Globus pallidus (tissue), 1 donor: ENCODE measurements at regions not wholly inside any gene's neighbourhood (a gene's known extent, or its start where the extent isn't known, plus 50 kb on each side); places are given as distances from the start of the nearest gene placed in this dataset.

Source experiments
- DNase-seq: peaks from one replicate; pipeline ENCODE4 v3.0.0-alpha.2; 2015; ENCODE audit warnings: low spot score

GRCh38 chr5:167790045-167790444 lies 501.4 kb upstream of the WWC1 start:
- DNase-seq: no peak

DNA sequence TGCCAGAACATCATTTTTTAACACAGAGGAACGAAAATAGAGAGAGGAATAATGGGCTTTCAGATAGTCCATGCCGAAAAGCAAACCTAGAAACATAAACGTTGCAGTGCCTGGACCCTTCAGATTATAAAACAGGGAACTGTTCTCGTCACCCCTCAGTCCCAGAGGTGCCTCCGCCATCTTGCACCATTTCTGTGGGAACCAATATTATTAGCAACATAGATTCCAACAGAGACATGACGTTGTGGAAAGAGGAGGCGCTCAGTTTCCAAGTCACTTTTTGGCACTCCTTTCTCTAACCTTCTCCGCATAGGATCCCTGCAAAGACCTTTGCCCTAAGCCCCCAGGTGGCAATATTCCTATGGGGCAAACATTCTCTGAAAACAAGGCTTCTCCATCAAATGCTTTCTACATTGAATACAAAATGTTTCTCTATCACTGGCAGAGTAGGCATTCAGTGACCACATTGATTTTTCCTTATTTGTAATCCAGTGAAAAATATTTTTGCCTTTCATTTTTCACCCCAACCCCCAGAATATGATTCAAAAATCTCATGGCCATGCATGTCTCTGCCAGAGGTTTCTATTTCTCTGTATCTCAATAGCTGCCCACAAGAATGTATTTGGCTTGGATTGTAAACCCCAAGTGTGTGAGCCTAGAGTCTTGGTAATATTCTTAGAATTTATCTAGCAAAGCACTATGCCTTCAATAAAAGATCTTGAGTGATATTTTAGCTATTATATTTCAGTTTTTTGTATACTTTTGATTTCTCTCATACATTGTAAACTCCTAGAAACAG lies 500.8 kb upstream of the WWC1 start:
- no peak for DNase-seq

DNA sequence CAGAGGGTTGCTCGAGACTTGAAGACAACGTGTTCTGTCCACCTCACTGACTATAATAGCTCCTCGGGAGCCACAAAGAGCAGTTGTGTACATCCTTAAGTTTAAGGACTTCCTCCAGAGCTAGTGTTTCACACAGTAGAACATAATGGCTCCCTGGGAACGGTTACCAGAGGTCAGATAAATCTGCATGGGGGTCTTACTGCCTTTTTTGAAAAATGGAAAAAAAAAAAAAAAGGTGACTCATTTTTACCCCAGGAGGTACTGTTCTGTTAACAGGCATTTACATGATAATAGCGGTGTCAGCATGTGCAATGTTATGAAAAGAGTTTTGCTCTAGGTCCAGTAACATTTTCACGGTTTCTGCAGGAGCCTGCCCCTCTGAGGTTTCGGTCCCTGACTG lies 498.9 kb upstream of the WWC1 start:
- DNase-seq: no peak

GRCh38 chr5:167793700-167794099 lies 497.7 kb upstream of the WWC1 start:
- no peak for DNase-seq

DNA sequence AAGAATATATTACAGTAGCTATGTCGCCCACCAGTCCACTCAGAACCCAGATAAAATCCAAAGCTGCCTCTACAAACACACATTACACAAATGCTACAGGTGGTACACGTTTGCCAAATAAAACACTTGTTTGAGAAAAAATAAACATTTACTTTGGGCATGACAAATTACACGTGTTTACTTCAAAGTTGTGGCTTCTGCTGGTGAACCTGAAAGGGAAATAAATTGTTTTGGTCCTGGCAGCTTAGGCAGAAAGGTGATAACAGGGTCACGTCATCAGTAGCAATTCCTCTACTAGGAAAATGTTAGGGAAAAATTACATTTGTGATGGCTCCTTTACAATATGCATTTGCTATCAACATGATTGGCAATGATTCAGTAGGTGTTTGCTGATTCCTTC lies 497.3 kb upstream of the WWC1 start:
- DNase-seq: no peak

DNA sequence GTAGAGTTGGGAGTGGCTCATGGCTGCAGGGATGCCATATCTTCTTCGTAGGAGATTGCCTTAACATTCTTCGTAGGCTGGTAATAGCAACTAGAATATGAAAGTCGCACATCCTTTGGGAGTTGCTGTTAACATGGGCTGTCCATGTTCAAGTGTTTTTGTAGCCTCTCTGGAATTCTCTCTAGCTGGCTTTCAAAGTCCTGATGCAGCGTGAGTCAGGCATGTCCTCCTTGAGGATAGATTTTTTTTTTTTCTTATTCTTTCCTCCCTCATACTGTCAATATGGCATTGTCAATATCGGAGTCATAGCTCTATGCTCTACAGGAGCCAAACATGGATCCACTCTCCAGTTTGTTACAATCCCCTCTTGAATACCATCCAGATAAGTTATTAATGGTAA lies 494.8 kb upstream of the WWC1 start:
- no peak for DNase-seq

- DNase-seq: no peak
Observed at GRCh38 chr5:167797933-167798332, 493.5 kb upstream of the WWC1 start.

DNA sequence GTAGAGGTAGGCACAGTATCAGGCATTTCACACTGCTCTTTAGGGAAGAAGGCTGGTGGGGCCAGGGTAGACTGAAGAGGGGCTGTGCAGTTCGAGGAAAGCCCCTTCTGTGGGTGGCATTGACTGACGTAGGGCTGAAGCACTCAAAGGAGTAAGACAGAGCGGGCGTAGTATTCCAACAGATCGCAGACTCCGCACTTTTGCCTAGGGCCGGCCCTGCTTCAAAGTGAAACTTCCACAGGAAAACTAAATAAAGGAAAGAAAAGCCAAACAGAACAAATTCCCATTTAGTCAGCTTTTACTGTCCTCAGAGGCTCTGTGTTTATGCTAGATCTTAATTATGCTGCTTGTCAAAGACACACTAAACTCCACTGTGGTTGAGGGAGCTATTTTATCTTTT lies 493.0 kb upstream of the WWC1 start:
- peak; percentile 15 for DNase-seq

DNA sequence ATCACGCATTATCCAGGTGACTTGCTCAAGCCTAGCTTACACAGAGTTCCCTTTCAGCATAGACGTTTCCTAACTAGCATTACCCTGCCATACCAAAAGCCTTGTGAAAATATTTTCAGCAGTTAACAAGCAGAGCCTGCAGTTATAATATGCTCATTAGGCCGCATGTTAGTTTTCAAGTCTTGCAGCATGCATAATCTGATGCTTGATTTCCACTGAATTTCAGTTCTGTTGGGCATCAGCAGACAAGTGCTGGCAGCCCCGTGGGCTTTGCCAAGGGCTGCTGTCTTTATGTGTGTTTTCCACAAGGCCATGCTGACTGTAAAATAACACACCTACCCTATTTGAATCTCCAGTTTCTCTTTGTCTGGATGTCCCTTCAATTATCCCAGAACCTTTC lies 491.0 kb upstream of the WWC1 start:
- no peak for DNase-seq

- no peak for DNase-seq
Observed at GRCh38 chr5:167801999-167802398, 489.4 kb upstream of the WWC1 start.

DNA sequence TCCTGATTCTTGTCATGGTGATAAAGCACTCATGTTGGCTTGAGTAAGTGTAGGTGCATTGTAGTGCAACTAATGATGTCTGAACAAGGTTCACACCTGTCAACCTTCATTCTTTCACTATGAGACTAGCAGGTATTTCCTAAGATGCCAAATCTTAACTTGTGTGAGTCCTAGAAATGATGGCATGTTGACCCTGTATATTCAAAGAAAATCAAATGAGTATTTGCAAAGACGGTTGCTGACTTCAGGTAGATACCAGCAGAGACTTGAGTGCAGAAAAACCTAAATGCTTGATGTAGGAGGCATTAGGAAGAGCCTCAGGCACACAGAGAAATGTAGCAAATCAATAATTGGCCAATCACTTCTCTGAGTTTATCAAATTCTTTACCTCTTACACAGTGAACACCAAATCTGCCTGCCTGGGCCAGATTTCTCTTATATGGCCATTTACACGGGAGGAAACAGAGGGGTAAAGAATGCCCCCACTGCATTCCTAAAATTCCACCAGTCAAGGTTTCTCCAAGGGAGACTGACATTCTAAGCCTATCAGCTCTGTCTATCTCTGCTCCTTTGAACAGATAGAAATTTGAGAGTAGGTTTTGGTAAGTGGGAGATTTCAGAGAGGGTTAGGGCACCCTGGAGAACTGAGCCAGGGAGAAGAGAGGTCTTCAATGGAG lies 488.6 kb upstream of the WWC1 start:
- no peak for DNase-seq

DNA sequence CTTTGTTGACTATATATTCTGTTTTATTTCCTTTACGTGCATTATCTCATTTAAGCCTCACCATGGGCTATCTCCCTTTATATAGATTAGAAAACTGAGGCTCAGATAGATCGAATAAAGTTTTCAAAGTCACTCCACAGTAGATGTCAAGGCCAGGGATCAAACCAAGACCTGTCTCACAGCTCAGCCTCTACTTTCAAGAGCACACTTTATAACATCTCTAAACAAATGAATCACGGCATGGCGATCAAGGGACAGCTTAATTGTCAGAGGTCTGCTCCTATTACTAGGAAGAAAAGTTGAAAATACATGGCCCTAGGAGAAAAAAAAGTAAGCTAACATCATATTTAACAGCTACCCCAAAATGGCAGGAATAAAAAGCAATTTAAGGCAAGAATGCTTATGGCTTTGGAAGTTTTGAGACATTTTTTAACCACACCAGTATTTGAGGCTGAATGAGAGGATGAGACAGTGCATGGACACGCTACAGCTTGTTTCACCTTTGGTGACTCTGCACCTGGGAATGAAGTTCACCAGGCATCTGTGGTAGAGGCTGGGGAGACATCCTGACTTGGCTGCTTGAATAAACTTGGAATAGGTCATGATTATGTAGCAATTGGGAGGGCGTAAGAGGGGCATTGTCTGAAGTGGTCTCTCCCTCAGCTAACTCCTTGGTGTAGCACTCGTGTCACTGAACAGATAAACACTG lies 486.8 kb upstream of the WWC1 start:
- DNase-seq: no peak

DNA sequence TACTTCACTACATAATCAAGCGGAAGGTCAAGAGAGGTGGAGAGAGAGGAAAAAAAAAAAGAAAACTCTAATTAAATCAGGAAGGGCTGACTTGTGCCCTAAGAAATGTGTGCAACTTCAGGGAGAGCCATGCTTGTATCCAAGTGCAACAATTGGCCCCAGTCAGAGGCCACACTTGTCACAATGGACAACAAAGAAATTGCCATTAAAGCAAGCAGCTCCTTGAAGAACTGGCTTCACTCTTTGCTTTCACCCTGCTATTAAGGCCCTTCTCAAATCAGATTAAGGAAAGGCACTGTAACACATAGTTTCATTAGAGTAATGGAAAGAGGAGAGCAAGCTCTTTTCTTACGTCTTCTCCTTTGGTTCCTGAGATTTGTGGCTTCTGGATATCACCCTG lies 480.9 kb upstream of the WWC1 start:
- DNase-seq: no peak

GRCh38 chr5:167812871-167813270 lies 478.6 kb upstream of the WWC1 start:
- DNase-seq: no peak

DNA sequence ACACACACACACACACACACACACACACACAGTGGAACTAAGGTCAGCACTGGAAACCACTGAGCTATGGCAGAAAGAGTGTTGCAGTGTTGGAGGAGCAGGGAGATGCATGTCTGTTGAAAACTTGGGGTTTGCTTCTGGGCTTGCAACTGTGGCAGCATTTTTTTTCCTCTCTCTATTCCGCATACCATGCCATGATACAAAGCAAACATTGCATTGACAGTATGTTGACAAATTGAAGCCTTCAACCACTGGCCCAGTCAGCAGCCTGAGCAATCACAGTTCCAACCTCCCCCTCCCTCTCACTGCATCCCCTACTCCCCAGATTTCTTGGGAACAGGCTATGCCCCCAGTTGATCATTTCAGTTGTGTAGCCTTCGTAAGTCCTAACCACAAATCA lies 478.1 kb upstream of the WWC1 start:
- no peak for DNase-seq

DNA sequence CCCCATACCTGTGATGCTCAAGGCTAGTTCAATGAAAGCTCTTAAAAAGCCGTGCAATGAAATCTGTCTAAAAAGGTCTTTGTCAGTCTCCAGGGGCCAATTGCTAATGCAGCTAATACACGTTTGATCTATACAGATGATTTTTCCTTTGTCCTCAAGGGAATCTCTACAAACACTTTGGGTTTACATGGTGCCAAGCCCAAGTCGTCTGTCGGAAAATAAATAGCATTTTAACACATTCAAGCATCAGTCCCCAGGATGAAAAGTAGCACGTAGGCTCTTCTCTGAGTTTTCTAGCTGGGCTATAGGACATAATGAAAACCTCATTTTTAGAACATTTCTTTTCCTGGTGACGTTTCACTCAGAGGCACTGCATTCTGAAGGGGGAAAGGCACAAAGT lies 477.4 kb upstream of the WWC1 start:
- DNase-seq: no peak

- DNase-seq: no peak
Observed at GRCh38 chr5:167814828-167815227, 476.6 kb upstream of the WWC1 start.

GRCh38 chr5:167816354-167816753 lies 475.1 kb upstream of the WWC1 start:
- peak; percentile 14 for DNase-seq

DNA sequence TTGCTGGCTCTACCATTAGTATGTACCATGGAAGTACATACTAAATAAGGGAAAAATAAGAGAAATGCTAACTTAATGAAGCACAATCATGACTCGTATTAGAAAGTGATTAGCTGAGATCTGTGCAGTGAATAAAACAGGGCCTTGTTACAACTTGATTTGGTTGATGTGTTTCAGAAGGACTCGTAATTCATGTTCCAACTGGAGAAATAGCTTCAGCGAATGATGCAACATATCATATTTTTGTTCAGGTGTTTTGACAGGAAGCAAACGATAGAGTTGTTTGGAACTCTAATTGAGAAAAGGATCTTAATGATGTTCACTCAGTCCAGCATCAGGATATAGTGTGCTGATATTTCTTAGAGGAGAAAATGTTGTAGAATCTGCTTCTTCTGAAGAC lies 474.6 kb upstream of the WWC1 start:
- no peak for DNase-seq

DNA sequence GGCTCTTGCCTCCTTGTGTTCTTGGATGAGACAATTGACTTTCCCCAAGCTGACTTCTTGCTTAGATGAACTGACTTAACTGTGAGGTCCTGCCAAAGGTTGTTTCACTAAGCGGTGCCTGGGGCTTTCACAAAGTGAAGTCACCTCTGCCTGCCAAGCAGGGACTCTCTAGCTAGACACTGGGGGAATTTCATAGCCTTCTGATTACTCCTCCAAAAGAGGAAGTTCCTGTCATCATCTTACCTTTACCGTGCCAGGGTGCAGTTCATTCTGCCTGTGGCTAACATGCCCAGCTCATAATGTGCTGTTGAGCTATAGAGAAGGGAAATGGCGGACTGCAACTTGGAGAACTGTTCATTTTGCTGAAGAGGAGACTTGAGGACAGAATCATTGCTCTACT lies 472.0 kb upstream of the WWC1 start:
- no peak for DNase-seq

GRCh38 chr5:167820101-167820990 lies 471.1 kb upstream of the WWC1 start:
- no peak for DNase-seq

- DNase-seq: no peak
Observed at GRCh38 chr5:167821151-167821550, 470.3 kb upstream of the WWC1 start.
